Prostate gland (tissue), 2 donors: ENCODE measurements at regions not wholly inside any gene's neighbourhood (a gene's known extent, or its start where the extent isn't known, plus 50 kb on each side); places are given as distances from the start of the nearest gene placed in this dataset.

Source experiments
- CTCF ChIP-seq, 4 experiments: fragments of 200-600 bp in 2 of 4; fragments of 450-650 bp in 2 of 4; sonication (generic) in 2 of 4; IDR thresholded peaks; 1 replicate in 3 of 4; 2 replicates in 1 of 4; pipeline ENCODE4 v1.5.1; 2016 to 2019; ENCODE audit warnings: antibody characterized with exemption in 4 of 4, mild to moderate bottlenecking in 2 of 4, moderate library complexity in 2 of 4
- POLR2A ChIP-seq: fragments of 450-650 bp; IDR thresholded peaks from one replicate; pipeline ENCODE4 v1.6.1; 2016; ENCODE audit warnings: antibody characterized with exemption, mild to moderate bottlenecking
- POLR2AphosphoS5 ChIP-seq: sonication (generic); formaldehyde crosslinking; IDR thresholded peaks from one replicate; pipeline ENCODE4 v1.6.1; 2017; ENCODE audit warnings: antibody characterized with exemption

GRCh38 chr2:14804902-14805301 lies 172.4 kb downstream of the LRATD1 start:
- TF ChIP-seq POLR2AphosphoS5, result no peak
- TF ChIP-seq CTCF (IDR thresholded peaks at IDR 0.05), result no peak
- TF ChIP-seq POLR2A, result no peak
